ENCODE measurements at regions not wholly inside any gene's neighbourhood (a gene's known extent, or its start where the extent isn't known, plus 50 kb on each side); places are given as distances from the start of the nearest gene placed in this dataset.

DNA sequence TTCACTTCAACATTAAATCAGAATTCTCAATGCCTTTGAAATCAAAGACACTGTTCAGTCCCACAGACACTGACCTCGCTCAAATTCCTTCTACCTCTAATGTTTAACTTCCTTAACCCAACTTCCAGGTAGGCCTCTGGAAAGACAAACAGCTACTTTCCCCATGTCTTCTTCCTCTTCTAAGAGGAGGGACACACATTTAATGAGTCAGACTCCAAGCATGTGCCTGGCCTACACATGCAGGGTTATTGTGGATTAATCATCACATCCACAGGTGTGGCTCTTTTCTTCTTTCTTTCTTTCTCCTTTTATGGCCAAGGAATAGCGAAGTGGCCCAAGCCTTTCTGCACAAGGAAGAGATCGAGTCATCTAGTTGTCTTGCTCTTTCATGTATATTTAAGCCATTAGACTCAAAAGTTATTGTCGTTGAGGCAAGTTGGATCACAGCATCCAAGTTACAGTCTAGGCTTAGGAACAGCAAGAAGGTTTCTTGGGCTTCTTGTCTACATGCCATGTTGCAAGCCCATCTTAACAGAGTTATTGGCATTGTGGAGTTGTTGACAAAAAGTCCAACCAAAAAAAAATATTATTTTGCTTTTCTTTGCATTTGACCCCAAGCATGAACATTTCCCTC, 387.8 kb downstream of the IRS1 start:
- FAIRE-seq (peak; percentile 67), ATAC-seq (peak; percentile 96), DNase-seq (ENCODE audit: low spot score) (peak; percentile 95)
- H3K4me2 ChIP-seq (ENCODE audit: low read depth, low read length) = peak overlapping the region; percentile 8; the same call in 1 of the 2 replicates
- H4K20me1 ChIP-seq (ENCODE audit: insufficient read depth, low read length) = no peaks in the 10 kb centered on the region
- H3K79me2 ChIP-seq (ENCODE audit: insufficient read depth, low read length) = no peaks in the 10 kb centered on the region
- BruUV-seq (replicated peaks) = no TSS peak
- WGBS (ENCODE audit: low lambda C conversion rate) = 53% methylated on average over 4 of the region's 4 CpGs
- H3K27ac ChIP-seq (ENCODE audit: extremely low read length, insufficient read depth, low read length) = peak overlapping the region; percentile 1
- H3K27me3 ChIP-seq (ENCODE audit: control insufficient read depth in 1 of 2, insufficient read depth in 2 of 2, low read length in 2 of 2) = no peaks in the 10 kb centered on the region
- in situ Hi-C loops (cut with HindIII; ENCODE audit: extremely low pct_ligation_motif_present, low pct_unique_long_range_greater_than_20kb) (no loop called here), intact Hi-C loops (cut with micrococcal nuclease; ENCODE audit: unreplicated experiment) (loop anchor here (1.0 kb wide), 1 partner anchor 9 kb away; no protein-coding TSS in a partner anchor)
- H2AFZ ChIP-seq (ENCODE audit: low read length) = no peak overlapping the region
- H3K36me3 ChIP-seq (replicated peaks in 1 of 2; ENCODE audit: control insufficient read depth in 1 of 2, insufficient read depth in 2 of 2, low read length in 2 of 2) = no peaks in the 10 kb centered on the region
- POLR2A ChIA-PET = interaction anchor here (0.6 to 1.2 kb wide), 4 partner anchors 9 to 388 kb away, joined by 3 to 8 read pairs (median 4); partner anchors contain the start of gene IRS1
- H3K4me3 ChIP-seq (replicated peaks in 1 of 3; ENCODE audit: insufficient read depth in 1 of 3, low read depth in 2 of 3, low read length in 3 of 3) = no peak overlapping the region
- peaks cover 22% of the 10 kb centered on the region for H3K4me1 ChIP-seq (ENCODE audit: insufficient read depth, low read length)
- no peaks in the 10 kb centered on the region for H3K9me3 ChIP-seq (ENCODE audit: low read length)
- H3K9ac ChIP-seq (ENCODE audit: insufficient read depth, low read depth, low read length) = no peak overlapping the region
- CTCF ChIA-PET (ENCODE audit: low intra/inter-chr PET ratio, low total read pairs) = no interaction called here
- TF ChIP-seq RBFOX2 (IDR thresholded peaks at IDR 0.05; ENCODE audit: low read depth, low read length) (no peak), RNF2 (conservative IDR thresholded peaks at IDR 0.05; ENCODE audit: low read depth) (no peak), KDM3A (CRISPR knock-in tag; IDR thresholded peaks at IDR 0.05; ENCODE audit: low read depth) (no peak), ZFP1 (CRISPR knock-in tag; IDR thresholded peaks at IDR 0.05) (0 out of 2 replicates have a peak, but pooled peaks have one; percentile 54), HNRNPLL (IDR thresholded peaks at IDR 0.05; ENCODE audit: low read depth, low read length, poor library complexity, severe bottlenecking) (no peak), SRY (CRISPR knock-in tag; IDR thresholded peaks at IDR 0.05) (no peak), AKAP8 (CRISPR knock-in tag; IDR thresholded peaks at IDR 0.05) (no peak), ETV6 (CRISPR knock-in tag; conservative IDR thresholded peaks at IDR 0.05) (peak; percentile 90; the same call in 1 of the 2 replicates), KLF9 (CRISPR knock-in tag; IDR thresholded peaks at IDR 0.05; ENCODE audit: low read depth) (no peak), TOPORS (CRISPR knock-in tag; IDR thresholded peaks at IDR 0.05) (no peak), RORA (CRISPR knock-in tag; IDR thresholded peaks at IDR 0.05) (no peak), ZSCAN9 (CRISPR knock-in tag; IDR thresholded peaks at IDR 0.05; ENCODE audit: borderline replicate concordance) (peak; percentile 38; the same call in 1 of the 2 replicates), ZNF749 (CRISPR knock-in tag; IDR thresholded peaks at IDR 0.05; ENCODE audit: borderline replicate concordance) (no peak), ZNF234 (CRISPR knock-in tag; conservative IDR thresholded peaks at IDR 0.05) (no peak), STAT5B (CRISPR knock-in tag; IDR thresholded peaks at IDR 0.05) (no peak)
- TF ChIP-seq, protein P1, sequence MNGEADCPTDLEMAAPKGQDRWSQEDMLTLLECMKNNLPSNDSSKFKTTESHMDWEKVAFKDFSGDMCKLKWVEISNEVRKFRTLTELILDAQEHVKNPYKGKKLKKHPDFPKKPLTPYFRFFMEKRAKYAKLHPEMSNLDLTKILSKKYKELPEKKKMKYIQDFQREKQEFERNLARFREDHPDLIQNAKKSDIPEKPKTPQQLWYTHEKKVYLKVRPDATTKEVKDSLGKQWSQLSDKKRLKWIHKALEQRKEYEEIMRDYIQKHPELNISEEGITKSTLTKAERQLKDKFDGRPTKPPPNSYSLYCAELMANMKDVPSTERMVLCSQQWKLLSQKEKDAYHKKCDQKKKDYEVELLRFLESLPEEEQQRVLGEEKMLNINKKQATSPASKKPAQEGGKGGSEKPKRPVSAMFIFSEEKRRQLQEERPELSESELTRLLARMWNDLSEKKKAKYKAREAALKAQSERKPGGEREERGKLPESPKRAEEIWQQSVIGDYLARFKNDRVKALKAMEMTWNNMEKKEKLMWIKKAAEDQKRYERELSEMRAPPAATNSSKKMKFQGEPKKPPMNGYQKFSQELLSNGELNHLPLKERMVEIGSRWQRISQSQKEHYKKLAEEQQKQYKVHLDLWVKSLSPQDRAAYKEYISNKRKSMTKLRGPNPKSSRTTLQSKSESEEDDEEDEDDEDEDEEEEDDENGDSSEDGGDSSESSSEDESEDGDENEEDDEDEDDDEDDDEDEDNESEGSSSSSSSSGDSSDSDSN (CRISPR knock-in tag; IDR thresholded peaks at IDR 0.05) = no peak
- TF ChIP-seq, protein P2, sequence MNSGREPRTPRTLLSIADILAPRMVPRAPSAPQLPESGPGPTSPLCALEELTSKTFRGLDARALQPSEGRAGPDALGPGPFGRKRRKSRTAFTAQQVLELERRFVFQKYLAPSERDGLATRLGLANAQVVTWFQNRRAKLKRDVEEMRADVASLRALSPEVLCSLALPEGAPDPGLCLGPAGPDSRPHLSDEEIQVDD (CRISPR knock-in tag; IDR thresholded peaks at IDR 0.05; ENCODE audit: borderline replicate concordance) = no peak
- TF ChIP-seq, protein P3, sequence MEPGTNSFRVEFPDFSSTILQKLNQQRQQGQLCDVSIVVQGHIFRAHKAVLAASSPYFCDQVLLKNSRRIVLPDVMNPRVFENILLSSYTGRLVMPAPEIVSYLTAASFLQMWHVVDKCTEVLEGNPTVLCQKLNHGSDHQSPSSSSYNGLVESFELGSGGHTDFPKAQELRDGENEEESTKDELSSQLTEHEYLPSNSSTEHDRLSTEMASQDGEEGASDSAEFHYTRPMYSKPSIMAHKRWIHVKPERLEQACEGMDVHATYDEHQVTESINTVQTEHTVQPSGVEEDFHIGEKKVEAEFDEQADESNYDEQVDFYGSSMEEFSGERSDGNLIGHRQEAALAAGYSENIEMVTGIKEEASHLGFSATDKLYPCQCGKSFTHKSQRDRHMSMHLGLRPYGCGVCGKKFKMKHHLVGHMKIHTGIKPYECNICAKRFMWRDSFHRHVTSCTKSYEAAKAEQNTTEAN (CRISPR knock-in tag; conservative IDR thresholded peaks at IDR 0.05) = 0 out of 2 replicates have a peak, but pooled peaks have one; percentile 56
- TF ChIP-seq, protein P4, sequence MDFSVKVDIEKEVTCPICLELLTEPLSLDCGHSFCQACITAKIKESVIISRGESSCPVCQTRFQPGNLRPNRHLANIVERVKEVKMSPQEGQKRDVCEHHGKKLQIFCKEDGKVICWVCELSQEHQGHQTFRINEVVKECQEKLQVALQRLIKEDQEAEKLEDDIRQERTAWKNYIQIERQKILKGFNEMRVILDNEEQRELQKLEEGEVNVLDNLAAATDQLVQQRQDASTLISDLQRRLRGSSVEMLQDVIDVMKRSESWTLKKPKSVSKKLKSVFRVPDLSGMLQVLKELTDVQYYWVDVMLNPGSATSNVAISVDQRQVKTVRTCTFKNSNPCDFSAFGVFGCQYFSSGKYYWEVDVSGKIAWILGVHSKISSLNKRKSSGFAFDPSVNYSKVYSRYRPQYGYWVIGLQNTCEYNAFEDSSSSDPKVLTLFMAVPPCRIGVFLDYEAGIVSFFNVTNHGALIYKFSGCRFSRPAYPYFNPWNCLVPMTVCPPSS (IDR thresholded peaks at IDR 0.05) = no peak
- TF ChIP-seq, protein P5, sequence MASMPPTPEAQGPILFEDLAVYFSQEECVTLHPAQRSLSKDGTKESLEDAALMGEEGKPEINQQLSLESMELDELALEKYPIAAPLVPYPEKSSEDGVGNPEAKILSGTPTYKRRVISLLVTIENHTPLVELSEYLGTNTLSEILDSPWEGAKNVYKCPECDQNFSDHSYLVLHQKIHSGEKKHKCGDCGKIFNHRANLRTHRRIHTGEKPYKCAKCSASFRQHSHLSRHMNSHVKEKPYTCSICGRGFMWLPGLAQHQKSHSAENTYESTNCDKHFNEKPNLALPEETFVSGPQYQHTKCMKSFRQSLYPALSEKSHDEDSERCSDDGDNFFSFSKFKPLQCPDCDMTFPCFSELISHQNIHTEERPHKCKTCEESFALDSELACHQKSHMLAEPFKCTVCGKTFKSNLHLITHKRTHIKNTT (CRISPR knock-in tag; IDR thresholded peaks at IDR 0.05) = no peak
